ENCODE measurements at regions not wholly inside any gene's neighbourhood (a gene's known extent, or its start where the extent isn't known, plus 50 kb on each side); places are given as distances from the start of the nearest gene placed in this dataset.

DNA sequence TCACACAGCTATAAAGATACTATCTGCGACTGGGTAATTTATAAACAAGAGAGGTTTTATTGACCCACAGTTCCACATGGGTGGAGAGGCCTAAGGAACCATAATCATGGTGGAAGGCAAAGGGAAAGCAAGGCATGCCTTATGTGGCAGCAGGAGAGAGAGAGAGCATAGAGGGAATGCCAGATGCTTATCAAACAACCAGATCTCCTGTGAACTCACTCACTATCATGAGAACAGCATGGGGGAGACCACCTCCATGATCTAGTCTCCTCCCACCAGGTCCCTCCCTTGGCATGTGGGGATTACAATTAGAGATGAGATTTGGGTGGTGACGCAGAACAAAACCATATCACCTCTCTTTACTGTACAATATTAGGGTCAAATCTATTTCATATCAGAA lies 1101.6 kb upstream of the RAG2 start:
- TF ChIP-seq, protein P1, sequence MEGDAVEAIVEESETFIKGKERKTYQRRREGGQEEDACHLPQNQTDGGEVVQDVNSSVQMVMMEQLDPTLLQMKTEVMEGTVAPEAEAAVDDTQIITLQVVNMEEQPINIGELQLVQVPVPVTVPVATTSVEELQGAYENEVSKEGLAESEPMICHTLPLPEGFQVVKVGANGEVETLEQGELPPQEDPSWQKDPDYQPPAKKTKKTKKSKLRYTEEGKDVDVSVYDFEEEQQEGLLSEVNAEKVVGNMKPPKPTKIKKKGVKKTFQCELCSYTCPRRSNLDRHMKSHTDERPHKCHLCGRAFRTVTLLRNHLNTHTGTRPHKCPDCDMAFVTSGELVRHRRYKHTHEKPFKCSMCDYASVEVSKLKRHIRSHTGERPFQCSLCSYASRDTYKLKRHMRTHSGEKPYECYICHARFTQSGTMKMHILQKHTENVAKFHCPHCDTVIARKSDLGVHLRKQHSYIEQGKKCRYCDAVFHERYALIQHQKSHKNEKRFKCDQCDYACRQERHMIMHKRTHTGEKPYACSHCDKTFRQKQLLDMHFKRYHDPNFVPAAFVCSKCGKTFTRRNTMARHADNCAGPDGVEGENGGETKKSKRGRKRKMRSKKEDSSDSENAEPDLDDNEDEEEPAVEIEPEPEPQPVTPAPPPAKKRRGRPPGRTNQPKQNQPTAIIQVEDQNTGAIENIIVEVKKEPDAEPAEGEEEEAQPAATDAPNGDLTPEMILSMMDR (IDR thresholded peaks at IDR 0.05) = no peak
- no peak for TF ChIP-seq SMC3 (IDR thresholded peaks at IDR 0.05)
- no peak for TF ChIP-seq RNF2 (IDR thresholded peaks at IDR 0.05; ENCODE audit: borderline replicate concordance, low read depth)
- TF ChIP-seq POLR2A (IDR thresholded peaks at IDR 0.05; ENCODE audit: low read length) = no peak
